Fibroblast of the aortic adventitia (primary cell): ENCODE measurements at regions not wholly inside any gene's neighbourhood (a gene's known extent, or its start where the extent isn't known, plus 50 kb on each side); places are given as distances from the start of the nearest gene placed in this dataset.

Experiments used
- DNase-seq: peaks from one replicate; pipeline ENCODE4 v3.0.0-alpha.2; 2010; ENCODE audit warnings: low read depth
- H3K4me3 ChIP-seq: 2 replicates; pipeline ENCODE4 v1.5.1; 2011; ENCODE audit warnings: low read depth, mild to moderate bottlenecking, control low read depth, low read length, moderate library complexity
- TF ChIP-seq, protein P1 (sequence below): IDR thresholded peaks from 2 replicates; pipeline ENCODE4 v1.5.1; 2011; ENCODE audit warnings: mild to moderate bottlenecking, low read length, control low read depth, inconsistent platforms; ENCODE audit not compliant: insufficient read depth

DNA sequence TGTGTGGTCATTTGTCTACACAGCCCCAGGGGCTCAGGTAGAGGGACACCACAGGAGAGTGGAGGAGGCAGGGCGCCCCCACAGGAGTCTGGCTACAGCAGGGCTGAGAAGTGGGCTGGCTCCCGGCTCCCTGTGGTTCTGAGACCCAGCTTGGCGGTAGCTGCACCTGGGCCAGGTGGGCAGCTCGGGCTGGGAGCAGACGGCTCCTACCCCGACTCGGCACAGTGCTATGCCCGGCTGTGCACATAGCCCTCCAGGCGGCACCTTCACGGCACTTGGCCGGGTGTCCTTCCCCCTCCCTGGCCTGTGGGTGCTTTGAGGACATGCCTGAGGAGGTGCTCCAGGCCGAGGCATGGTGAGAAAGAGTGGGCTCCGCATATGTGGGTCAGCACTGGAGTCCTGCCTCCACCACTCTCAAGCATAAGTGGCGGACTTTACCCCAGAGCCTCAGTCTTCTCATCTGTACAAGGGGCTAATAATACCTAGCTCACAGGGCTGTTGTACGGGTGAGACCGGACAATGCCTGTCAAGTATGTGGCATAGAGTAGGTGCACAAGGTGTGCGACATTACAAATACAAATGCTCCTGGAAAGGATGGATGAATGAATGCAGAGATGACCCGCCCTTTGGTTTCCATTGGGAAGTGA lies 50.1 kb upstream of the JPH3 start:
- DNase-seq: no peak
- TF ChIP-seq, protein P1, sequence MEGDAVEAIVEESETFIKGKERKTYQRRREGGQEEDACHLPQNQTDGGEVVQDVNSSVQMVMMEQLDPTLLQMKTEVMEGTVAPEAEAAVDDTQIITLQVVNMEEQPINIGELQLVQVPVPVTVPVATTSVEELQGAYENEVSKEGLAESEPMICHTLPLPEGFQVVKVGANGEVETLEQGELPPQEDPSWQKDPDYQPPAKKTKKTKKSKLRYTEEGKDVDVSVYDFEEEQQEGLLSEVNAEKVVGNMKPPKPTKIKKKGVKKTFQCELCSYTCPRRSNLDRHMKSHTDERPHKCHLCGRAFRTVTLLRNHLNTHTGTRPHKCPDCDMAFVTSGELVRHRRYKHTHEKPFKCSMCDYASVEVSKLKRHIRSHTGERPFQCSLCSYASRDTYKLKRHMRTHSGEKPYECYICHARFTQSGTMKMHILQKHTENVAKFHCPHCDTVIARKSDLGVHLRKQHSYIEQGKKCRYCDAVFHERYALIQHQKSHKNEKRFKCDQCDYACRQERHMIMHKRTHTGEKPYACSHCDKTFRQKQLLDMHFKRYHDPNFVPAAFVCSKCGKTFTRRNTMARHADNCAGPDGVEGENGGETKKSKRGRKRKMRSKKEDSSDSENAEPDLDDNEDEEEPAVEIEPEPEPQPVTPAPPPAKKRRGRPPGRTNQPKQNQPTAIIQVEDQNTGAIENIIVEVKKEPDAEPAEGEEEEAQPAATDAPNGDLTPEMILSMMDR: no peak
- H3K4me3 ChIP-seq: no peak overlapping the region

GRCh38 chr16:87551487-87551886 lies 50.8 kb upstream of the JPH3 start:
- no peak for DNase-seq
- no peak overlapping the region for H3K4me3 ChIP-seq
- TF ChIP-seq, protein P1: no peak

DNA sequence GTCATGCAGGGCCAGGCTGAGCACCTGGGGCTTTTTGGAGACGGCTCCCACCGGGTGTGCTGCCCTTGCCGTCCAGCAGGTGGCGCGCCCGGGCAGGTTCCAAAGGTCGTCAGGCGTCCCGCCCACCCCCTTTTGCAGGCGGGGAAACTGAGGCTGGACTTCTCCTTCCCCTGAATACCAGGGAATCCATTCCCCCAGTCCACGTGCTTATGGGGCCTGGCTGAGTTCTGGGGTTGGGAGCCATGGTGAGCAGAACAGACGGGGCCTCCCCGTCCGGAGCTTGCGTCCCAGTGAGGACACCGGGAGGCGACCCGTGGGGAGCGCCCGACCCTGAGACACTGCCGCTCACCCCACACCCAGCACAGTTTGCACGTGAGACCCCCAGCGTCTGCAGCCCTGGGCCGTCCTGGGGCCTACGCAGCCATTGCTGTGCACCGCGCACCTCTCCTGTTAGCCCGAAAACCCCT lies 51.8 kb upstream of the JPH3 start:
- TF ChIP-seq, protein P1: peak; percentile 94
- no peak for DNase-seq
- no peak overlapping the region for H3K4me3 ChIP-seq

- H3K4me3 ChIP-seq: no peak overlapping the region
- TF ChIP-seq, protein P1: no peak
- DNase-seq: no peak
Observed at GRCh38 chr16:87549627-87550494, 52.4 kb upstream of the JPH3 start.

DNA sequence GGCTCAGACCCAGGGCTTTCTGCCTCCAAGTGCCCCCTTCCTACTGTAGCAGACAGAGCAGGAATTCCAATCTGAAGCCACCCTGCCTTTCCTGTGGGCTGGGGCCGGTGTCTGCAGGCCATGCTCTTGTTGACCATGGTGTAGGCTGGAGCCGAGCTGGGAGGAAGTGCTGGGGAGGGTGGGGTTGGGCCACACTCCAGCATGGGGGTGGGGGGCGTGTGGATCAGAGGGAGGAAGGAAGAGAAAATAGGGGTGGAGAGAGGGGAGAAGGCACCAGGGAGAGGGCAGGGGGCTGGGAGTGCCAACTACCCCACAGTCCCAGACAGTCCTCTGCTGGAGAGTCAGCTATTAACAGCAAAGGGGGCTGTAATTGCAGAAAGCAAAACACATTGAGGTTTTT lies 54.3 kb upstream of the JPH3 start:
- TF ChIP-seq, protein P1: no peak
- H3K4me3 ChIP-seq: no peak overlapping the region
- DNase-seq: no peak

DNA sequence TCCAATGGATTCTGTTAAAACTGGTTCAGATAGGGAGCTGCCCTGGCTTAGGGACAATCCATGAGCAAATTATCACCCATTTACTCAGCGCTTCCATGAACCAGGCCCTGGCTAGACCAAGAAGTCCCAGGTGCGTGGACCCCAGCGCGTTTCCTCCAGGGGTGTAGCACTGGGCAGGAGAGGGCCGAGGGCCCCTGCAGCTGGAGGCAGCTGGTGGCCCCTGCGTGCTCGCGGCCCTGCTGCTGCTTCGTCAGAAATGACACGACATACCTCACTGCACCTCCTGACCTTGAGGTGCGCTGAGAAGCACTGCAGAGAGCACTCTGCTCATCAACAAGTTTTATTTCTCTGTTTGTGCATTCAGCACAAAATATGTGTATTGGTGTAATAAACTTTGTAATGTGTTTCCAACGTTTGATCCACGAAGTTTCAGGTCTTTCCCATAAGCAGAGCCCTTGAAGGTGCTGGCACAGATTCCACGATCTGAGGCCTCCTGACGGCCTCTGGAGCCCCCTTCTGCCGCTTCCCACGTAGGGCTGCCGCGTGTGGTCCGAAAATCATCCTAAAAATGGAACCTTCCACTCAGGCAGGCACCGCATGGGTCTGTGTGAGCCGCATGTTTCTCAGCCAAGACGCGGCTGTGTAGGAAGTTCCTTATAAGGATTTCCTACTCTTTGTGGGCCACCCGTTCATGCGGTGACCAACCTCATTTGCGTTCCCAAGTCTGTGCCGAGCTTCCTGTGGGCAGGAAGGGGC lies 50.8 kb upstream of the ZCCHC14 start:
- TF ChIP-seq, protein P1: peak; percentile 42
- DNase-seq: peak; percentile 54

More for the DNA sequence above, 50.8 kb upstream of the ZCCHC14 start:
- no peak overlapping the region for H3K4me3 ChIP-seq
